ENCODE measurements at regions not wholly inside any gene's neighbourhood (a gene's known extent, or its start where the extent isn't known, plus 50 kb on each side); places are given as distances from the start of the nearest gene placed in this dataset.

- no peaks in the 10 kb centered on the region for H3K36me3 ChIP-seq (ENCODE audit: insufficient read depth, low read length)
- H3K9me2 ChIP-seq (ENCODE audit: low read depth, low read length), result no peaks in the 10 kb centered on the region
- no peak overlapping the region for H2AFZ ChIP-seq (ENCODE audit: low read length)
- H3K4me3 ChIP-seq (ENCODE audit: low read depth, low read length, poor library complexity, severe bottlenecking), result no peak overlapping the region
- no peak for TF ChIP-seq CTCF (IDR thresholded peaks at IDR 0.05; ENCODE audit: low read length)
- no peak for TF ChIP-seq EZH2 (IDR thresholded peaks at IDR 0.05; ENCODE audit: borderline replicate concordance, low read length)
- H4K20me1 ChIP-seq (ENCODE audit: insufficient read depth, low read length), result no peaks in the 10 kb centered on the region
- no peak overlapping the region for H3K4me2 ChIP-seq (ENCODE audit: low read length)
- no peaks in the 10 kb centered on the region for H3K79me2 ChIP-seq (ENCODE audit: insufficient read depth, low read length)
- H3K27ac ChIP-seq (ENCODE audit: low read depth, low read length, poor library complexity, severe bottlenecking), result no peak overlapping the region
- H3K9ac ChIP-seq (ENCODE audit: low read length), result no peak overlapping the region
- no peaks in the 10 kb centered on the region for H3K9me3 ChIP-seq (ENCODE audit: low read length)
- no peaks in the 10 kb centered on the region for H3F3A ChIP-seq (ENCODE audit: insufficient read depth, low read length)
- H3K4me1 ChIP-seq (ENCODE audit: insufficient read depth, low read length, severe bottlenecking), result no peaks in the 10 kb centered on the region
- no peaks in the 10 kb centered on the region for H3K27me3 ChIP-seq (ENCODE audit: insufficient read depth, low read length)
Observed at GRCh38 chr18:37628470-37629220, 63.0 kb upstream of the CELF4 start.

DNA sequence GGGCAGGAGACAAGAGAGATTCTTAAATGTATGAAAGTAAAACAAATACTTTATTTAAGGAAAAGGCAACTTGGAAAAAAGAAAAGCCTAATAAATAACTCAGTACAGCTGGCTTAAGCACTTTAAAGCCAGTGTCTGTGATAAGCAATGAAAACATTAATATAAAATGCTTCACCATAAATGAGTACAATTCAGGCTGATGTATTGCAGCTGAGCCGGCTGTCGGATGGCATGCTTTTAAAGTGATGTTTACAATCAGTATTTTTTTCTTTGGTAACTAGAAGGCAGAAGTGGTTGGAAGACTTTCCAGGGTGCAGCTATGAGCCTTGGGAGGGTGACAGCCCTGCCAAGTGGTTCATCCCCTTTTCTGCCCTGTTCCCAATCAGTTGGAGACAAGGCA is 58.7 kb upstream of the CELF4 start:
- H4K20me1 ChIP-seq (ENCODE audit: insufficient read depth, low read length), result no peaks in the 10 kb centered on the region
- H3K9ac ChIP-seq (ENCODE audit: low read length), result no peak overlapping the region
- H3K79me2 ChIP-seq (ENCODE audit: insufficient read depth, low read length), result no peaks in the 10 kb centered on the region
- H3K9me3 ChIP-seq (ENCODE audit: low read length), result no peaks in the 10 kb centered on the region
- H2AFZ ChIP-seq (ENCODE audit: low read length), result no peak overlapping the region
- H3K4me1 ChIP-seq (ENCODE audit: insufficient read depth, low read length, severe bottlenecking), result no peaks in the 10 kb centered on the region
- H3K36me3 ChIP-seq (ENCODE audit: insufficient read depth, low read length), result no peaks in the 10 kb centered on the region
- no peak overlapping the region for H3K4me2 ChIP-seq (ENCODE audit: low read length)
- TF ChIP-seq CTCF (IDR thresholded peaks at IDR 0.05; ENCODE audit: low read length) (no peak), EZH2 (IDR thresholded peaks at IDR 0.05; ENCODE audit: borderline replicate concordance, low read length) (no peak)
- H3K9me2 ChIP-seq (ENCODE audit: low read depth, low read length), result no peaks in the 10 kb centered on the region
- no peak overlapping the region for H3K27ac ChIP-seq (ENCODE audit: low read depth, low read length, poor library complexity, severe bottlenecking)
- H3K4me3 ChIP-seq (ENCODE audit: low read depth, low read length, poor library complexity, severe bottlenecking), result no peak overlapping the region
- H3F3A ChIP-seq (ENCODE audit: insufficient read depth, low read length), result no peaks in the 10 kb centered on the region
- H3K27me3 ChIP-seq (ENCODE audit: insufficient read depth, low read length), result no peaks in the 10 kb centered on the region

GRCh38 chr18:37619964-37620363 is 54.4 kb upstream of the CELF4 start:
- Histone ChIP-seq H3K4me3 (ENCODE audit: low read depth, low read length, poor library complexity, severe bottlenecking) (no peak overlapping the region), H3K27me3 (ENCODE audit: insufficient read depth, low read length) (no peaks in the 10 kb centered on the region), H3K4me2 (ENCODE audit: low read length) (no peak overlapping the region), H3F3A (ENCODE audit: insufficient read depth, low read length) (no peaks in the 10 kb centered on the region), H4K20me1 (ENCODE audit: insufficient read depth, low read length) (no peaks in the 10 kb centered on the region), H2AFZ (ENCODE audit: low read length) (no peak overlapping the region), H3K9me2 (ENCODE audit: low read depth, low read length) (no peaks in the 10 kb centered on the region), H3K9ac (ENCODE audit: low read length) (no peak overlapping the region), H3K27ac (ENCODE audit: low read depth, low read length, poor library complexity, severe bottlenecking) (no peak overlapping the region), H3K4me1 (ENCODE audit: insufficient read depth, low read length, severe bottlenecking) (no peaks in the 10 kb centered on the region), H3K36me3 (ENCODE audit: insufficient read depth, low read length) (no peaks in the 10 kb centered on the region), H3K9me3 (ENCODE audit: low read length) (no peaks in the 10 kb centered on the region), H3K79me2 (ENCODE audit: insufficient read depth, low read length) (no peaks in the 10 kb centered on the region)
- TF ChIP-seq CTCF (IDR thresholded peaks at IDR 0.05; ENCODE audit: low read length), result no peak
- TF ChIP-seq EZH2 (IDR thresholded peaks at IDR 0.05; ENCODE audit: borderline replicate concordance, low read length), result no peak
